Peyer's patch (tissue), 4 donors: ENCODE measurements at regions not wholly inside any gene's neighbourhood (a gene's known extent, or its start where the extent isn't known, plus 50 kb on each side); places are given as distances from the start of the nearest gene placed in this dataset.

Source experiments
- DNase-seq, 3 donors: peaks; one replicate each; pipeline ENCODE4 v3.0.0-alpha.2; 2017 to 2019
- H3K27ac ChIP-seq, 4 donors: fragments of 200-600 bp; sonication (generic); one replicate each; pipeline ENCODE4 v1.5.1; 2016 to 2019
- H3K27me3 ChIP-seq, 2 donors: fragments of 200-600 bp; sonication (generic); one replicate each; pipeline ENCODE4 v1.5.1; 2019
- H3K36me3 ChIP-seq, 3 donors: fragments of 200-600 bp; sonication (generic); one replicate each; pipeline ENCODE4 v1.5.1; 2016 to 2019
- H3K4me1 ChIP-seq, 4 donors: fragments of 200-600 bp; sonication (generic); one replicate each; pipeline ENCODE4 v1.5.1; 2016 to 2019
- H3K4me3 ChIP-seq, 4 donors: fragments of 200-600 bp; sonication (generic); 1 replicate in 3 of 4; 2 replicates in 1 of 4; pipeline ENCODE4 v1.5.1; 2016 to 2019; ENCODE audit warnings: mild to moderate bottlenecking in 1 of 4
- H3K9me3 ChIP-seq, 4 donors: fragments of 200-600 bp; sonication (generic); one replicate each; pipeline ENCODE4 v1.5.1; 2016 to 2019; ENCODE audit warnings: mild to moderate bottlenecking in 1 of 4
- CTCF ChIP-seq, 6 experiments: fragments of 450-650 bp in 4 of 6; fragments of 200-600 bp in 2 of 6; sonication (generic) in 1 of 6; IDR thresholded peaks; one replicate each; pipeline ENCODE4 v1.5.1; 2017 to 2019; ENCODE audit warnings: antibody characterized with exemption in 6 of 6, mild to moderate bottlenecking in 3 of 6, moderate library complexity in 1 of 6
- POLR2A ChIP-seq, 2 donors: fragments of 450-650 bp; IDR thresholded peaks; one replicate each; pipeline ENCODE4 v1.5.1; 2017; ENCODE audit warnings: antibody characterized with exemption in 2 of 2, mild to moderate bottlenecking in 2 of 2, moderate library complexity in 2 of 2

DNA sequence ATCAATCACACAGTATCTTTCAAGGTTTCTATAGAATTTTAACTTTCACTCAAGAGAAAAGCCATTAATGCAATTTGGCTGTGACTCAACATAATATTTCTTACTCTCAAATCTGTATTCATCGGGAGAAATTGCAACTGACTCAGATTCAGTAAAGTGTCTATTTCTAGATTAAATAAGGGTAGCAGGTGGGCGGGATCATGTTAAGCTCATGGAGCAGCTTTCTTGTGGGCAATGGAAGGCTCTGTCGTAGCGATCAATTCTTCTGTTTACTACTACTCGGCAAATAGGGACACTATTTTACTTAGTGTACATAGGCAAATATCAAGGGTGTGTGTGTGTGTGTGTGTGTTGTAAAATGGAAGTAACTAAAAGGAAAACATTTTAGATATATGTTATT is 423.6 kb upstream of the NEGR1 start:
- Histone ChIP-seq H3K36me3 (no peaks in the 10 kb centered on the region), H3K4me1 (no peaks in the 10 kb centered on the region), H3K27me3 (no peaks in the 10 kb centered on the region), H3K4me3 (no peak overlapping the region), H3K27ac (no peak overlapping the region), H3K9me3 (no peaks in the 10 kb centered on the region)
- DNase-seq: no peak
- TF ChIP-seq CTCF (IDR thresholded peaks at IDR 0.05): no peak
- TF ChIP-seq POLR2A (IDR thresholded peaks at IDR 0.05): no peak

- Histone ChIP-seq H3K4me3 (no peak overlapping the region), H3K36me3 (no peaks in the 10 kb centered on the region), H3K4me1 (no peaks in the 10 kb centered on the region), H3K9me3 (no peaks in the 10 kb centered on the region), H3K27ac (no peak overlapping the region), H3K27me3 (no peaks in the 10 kb centered on the region)
- DNase-seq: no peak
- TF ChIP-seq POLR2A (IDR thresholded peaks at IDR 0.05) (no peak), CTCF (IDR thresholded peaks at IDR 0.05) (no peak)
Observed at GRCh38 chr1:72704841-72705477, 422.6 kb upstream of the NEGR1 start.

DNA sequence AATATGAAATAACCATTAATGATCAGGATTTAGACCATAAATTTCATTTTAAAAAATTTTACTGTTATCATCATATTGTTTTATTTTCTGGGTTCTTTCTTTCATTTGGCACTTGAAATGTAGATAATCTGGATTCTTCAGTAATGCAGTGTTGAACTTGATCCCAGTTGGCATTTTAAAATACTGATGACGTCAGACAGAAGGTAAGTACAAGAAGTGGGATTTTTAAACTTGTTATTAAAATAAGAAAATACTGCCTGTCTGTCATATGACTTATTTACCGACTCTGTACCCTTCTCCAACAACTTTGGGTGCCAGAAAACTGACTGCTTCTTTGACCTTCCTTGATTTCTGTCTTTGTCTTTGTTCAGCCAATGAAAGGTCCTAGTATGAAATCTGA is 415.1 kb upstream of the NEGR1 start:
- no peak for DNase-seq
- Histone ChIP-seq H3K36me3 (no peaks in the 10 kb centered on the region), H3K4me1 (no peaks in the 10 kb centered on the region), H3K27me3 (no peaks in the 10 kb centered on the region), H3K9me3 (no peaks in the 10 kb centered on the region), H3K4me3 (no peak overlapping the region), H3K27ac (no peak overlapping the region)
- TF ChIP-seq POLR2A (IDR thresholded peaks at IDR 0.05) (no peak), CTCF (IDR thresholded peaks at IDR 0.05) (no peak)

DNA sequence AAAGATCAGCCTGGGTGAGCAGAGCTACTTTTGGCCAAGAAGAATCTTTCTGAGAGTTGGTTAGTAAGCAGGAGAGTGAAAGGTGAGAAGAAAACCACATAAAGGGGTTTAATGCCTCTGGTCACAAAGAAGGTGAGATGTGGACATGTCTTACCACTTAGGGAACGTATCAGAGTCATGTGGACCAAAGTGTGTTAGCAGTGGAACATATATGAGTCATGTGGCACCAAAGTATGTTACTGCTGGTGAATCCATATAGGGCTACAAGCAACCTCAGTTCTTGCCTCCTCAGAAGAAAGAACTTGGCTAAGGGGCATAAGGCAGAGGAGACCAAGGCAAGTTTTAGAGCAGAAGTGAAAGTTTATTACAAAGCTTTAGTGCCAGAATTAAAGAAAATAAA is 411.6 kb upstream of the NEGR1 start:
- Histone ChIP-seq H3K27ac (no peak overlapping the region), H3K27me3 (no peaks in the 10 kb centered on the region), H3K36me3 (no peaks in the 10 kb centered on the region), H3K9me3 (no peaks in the 10 kb centered on the region), H3K4me3 (no peak overlapping the region), H3K4me1 (no peaks in the 10 kb centered on the region)
- no peak for TF ChIP-seq POLR2A (IDR thresholded peaks at IDR 0.05)
- DNase-seq: no peak

DNA sequence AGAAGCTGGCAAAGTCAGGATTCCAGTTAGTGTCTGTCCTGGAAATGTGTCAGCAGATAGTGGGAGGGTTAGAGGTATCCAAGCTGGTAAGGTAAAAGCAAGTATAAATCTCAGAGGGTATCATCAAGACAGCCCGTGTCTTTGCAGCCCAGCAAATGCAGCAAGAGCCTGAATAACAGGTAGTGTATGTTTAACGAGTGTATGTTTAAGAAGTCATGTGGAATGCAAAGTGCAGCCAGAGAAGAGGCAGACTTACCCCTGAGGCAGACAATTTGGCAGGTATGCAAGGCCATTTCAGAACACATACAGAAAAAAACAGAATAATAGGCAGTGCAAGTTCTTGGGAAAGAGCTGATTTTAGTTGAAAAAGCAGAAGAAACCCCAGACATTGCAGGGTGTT is 411.0 kb upstream of the NEGR1 start:
- TF ChIP-seq CTCF (IDR thresholded peaks at IDR 0.05) (no peak), POLR2A (IDR thresholded peaks at IDR 0.05) (no peak)
- DNase-seq: no peak
- Histone ChIP-seq H3K4me1 (no peaks in the 10 kb centered on the region), H3K27ac (no peak overlapping the region), H3K36me3 (no peaks in the 10 kb centered on the region), H3K4me3 (no peak overlapping the region), H3K9me3 (no peaks in the 10 kb centered on the region), H3K27me3 (no peaks in the 10 kb centered on the region)

- TF ChIP-seq POLR2A (IDR thresholded peaks at IDR 0.05): no peak
- TF ChIP-seq CTCF (IDR thresholded peaks at IDR 0.05): no peak
- Histone ChIP-seq H3K27me3 (no peaks in the 10 kb centered on the region), H3K36me3 (no peaks in the 10 kb centered on the region), H3K4me3 (no peak overlapping the region), H3K4me1 (no peaks in the 10 kb centered on the region), H3K9me3 (no peaks in the 10 kb centered on the region), H3K27ac (no peak overlapping the region)
- DNase-seq: no peak
Observed at GRCh38 chr1:72690871-72691270, 408.5 kb upstream of the NEGR1 start.
